OCI-LY3 (cell line): ENCODE measurements at regions not wholly inside any gene's neighbourhood (a gene's known extent, or its start where the extent isn't known, plus 50 kb on each side); places are given as distances from the start of the nearest gene placed in this dataset.

Source experiments
- CTCF ChIP-seq: fragments of 200-600, 300-600 bp; sonication (generic); IDR thresholded peaks from 2 replicates; pipeline ENCODE4 v1.5.1; 2014; ENCODE audit warnings: antibody characterized with exemption, low read length, low read depth
- EZH2phosphoT487 ChIP-seq: fragments of 200-600 bp; shearing (Covaris generic); IDR thresholded peaks from 2 replicates; pipeline ENCODE4 v1.6.1; 2018; ENCODE audit warnings: antibody characterized with exemption, mixed run types, low read depth

GRCh38 chr10:121059351-121059750 is 208.2 kb downstream of the WDR11 start:
- no peak for TF ChIP-seq CTCF
- no peak for TF ChIP-seq EZH2phosphoT487
